ENCODE measurements at regions not wholly inside any gene's neighbourhood (a gene's known extent, or its start where the extent isn't known, plus 50 kb on each side); places are given as distances from the start of the nearest gene placed in this dataset.
"Not testable (repeated sequence)": the region's sequence is repeated elsewhere in the genome, so short reads cannot be mapped to it uniquely, and the experiment has no call there.

DNA sequence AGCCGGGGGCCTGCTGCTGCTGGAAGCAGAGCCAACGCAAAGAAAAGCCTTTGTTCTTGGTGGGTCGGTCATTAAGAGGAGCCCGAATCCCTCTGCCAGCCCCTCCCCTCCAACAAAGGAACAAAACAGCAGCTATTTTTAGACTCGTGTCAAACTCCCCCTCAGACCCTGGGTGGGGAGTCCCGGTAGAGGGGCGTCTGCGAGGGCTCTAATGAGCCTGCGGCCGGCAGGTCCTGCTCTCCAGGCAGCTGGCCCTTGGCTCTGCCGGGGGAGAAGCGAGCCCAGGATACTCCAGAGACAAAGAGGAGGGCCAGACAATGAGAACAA, 114.0 kb downstream of the LHX2 start:
- Mint-ChIP-seq H3K4me1 (ENCODE audit: unreplicated experiment) (peaks cover 6% of the 10 kb centered on the region), H3K36me3 (ENCODE audit: unreplicated experiment) (no peaks in the 10 kb centered on the region), H3K9me3 (ENCODE audit: unreplicated experiment) (no peaks in the 10 kb centered on the region), H3K27me3 (ENCODE audit: unreplicated experiment) (peaks cover 7% of the 10 kb centered on the region), H3K27ac (ENCODE audit: unreplicated experiment) (no peak overlapping the region), H3K4me3 (ENCODE audit: unreplicated experiment) (no peak overlapping the region)
- TF ChIP-seq, protein P1, sequence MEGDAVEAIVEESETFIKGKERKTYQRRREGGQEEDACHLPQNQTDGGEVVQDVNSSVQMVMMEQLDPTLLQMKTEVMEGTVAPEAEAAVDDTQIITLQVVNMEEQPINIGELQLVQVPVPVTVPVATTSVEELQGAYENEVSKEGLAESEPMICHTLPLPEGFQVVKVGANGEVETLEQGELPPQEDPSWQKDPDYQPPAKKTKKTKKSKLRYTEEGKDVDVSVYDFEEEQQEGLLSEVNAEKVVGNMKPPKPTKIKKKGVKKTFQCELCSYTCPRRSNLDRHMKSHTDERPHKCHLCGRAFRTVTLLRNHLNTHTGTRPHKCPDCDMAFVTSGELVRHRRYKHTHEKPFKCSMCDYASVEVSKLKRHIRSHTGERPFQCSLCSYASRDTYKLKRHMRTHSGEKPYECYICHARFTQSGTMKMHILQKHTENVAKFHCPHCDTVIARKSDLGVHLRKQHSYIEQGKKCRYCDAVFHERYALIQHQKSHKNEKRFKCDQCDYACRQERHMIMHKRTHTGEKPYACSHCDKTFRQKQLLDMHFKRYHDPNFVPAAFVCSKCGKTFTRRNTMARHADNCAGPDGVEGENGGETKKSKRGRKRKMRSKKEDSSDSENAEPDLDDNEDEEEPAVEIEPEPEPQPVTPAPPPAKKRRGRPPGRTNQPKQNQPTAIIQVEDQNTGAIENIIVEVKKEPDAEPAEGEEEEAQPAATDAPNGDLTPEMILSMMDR (IDR thresholded peaks at IDR 0.05): no peak
- no peak for DNase-seq (ENCODE audit: extremely low spot score, unreplicated experiment)

DNA sequence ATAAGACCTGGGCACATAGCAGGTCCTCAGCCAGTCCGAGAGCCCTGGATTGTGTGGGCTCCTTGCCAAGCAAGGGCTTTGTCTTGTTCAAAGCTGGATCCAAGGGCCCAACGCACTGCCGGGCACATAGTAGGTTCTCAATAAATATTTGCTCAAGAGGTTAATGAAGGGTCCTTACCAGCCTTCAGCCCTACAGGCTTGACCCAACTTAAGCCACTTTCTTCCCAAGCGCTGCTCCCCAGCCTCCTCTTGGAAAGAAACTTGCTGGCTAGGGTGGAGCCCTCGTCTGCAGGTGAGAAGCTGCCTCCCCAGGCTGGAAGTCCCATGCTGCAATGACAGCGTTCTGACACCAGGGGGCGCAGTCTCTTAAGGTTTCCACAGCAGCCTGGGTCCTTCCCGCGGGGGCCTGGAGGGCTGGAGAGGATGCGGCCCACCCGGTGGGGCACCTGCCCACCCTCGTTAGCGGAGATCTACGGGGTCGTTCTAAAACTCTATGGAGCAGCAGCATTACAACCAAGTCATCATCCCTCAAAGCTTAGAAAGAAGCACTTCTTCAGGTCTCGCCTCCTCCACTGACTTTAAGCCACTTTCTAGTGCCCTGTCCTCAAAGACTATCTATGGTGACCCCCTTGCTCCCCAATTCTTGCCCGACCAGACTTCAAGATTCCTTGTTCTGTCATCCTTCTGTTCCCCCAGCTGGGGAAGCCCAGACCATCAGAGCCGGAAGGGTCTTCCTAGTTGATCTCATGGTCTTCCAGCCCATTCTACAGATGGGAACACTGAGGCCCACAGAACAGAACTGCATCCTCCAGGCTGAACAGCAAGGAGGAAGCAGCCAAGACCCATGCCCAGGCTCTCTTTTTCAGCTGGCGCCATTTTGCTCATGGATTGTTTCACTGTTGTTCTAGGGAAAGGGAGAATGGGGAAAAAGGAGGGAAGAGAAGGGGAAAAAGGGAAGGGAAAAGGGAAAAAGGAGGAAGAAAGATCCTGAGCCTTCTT, 115.4 kb downstream of the LHX2 start:
- Mint-ChIP-seq H3K9me3 (ENCODE audit: unreplicated experiment) (no peaks in the 10 kb centered on the region), H3K4me1 (ENCODE audit: unreplicated experiment) (peaks cover 19% of the 10 kb centered on the region), H3K4me3 (ENCODE audit: unreplicated experiment) (no peak overlapping the region), H3K36me3 (ENCODE audit: unreplicated experiment) (no peaks in the 10 kb centered on the region), H3K27ac (ENCODE audit: unreplicated experiment) (no peak overlapping the region), H3K27me3 (ENCODE audit: unreplicated experiment) (peaks cover 7% of the 10 kb centered on the region)
- TF ChIP-seq, protein P1 (IDR thresholded peaks at IDR 0.05): peak; percentile 99
- peak; percentile 89 for DNase-seq (ENCODE audit: extremely low spot score, unreplicated experiment)

DNA sequence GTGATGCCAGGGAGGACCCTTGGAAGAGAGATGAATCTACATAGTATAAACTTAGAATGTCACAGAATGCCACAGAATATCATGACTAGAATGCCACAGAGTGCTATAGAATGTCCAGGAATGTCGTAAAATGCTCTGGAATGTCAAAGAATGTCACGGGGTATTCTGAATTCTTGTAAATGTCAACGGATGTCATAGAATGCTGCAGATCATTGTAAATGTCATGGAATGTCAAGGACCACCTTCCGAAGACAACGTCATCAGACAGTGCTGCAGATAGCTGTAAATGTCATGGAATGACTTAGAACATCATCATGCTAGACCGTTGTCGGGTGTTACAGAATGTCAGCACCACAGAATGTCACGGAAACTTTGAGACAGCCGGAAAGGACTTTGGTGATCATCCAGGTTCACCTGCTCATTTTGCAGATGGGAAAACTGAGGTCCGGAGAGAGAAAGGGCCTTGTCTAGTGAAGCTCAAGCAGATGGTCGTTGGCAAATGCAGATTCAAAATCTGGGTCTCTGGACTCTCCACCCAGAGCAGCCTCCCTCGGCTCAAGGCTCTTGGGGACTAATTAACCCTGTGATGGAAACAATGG, 117.1 kb downstream of the LHX2 start:
- H3K27ac Mint-ChIP-seq (ENCODE audit: unreplicated experiment): no peak overlapping the region

GRCh38 chr9:124130277-124131075, 118.9 kb downstream of the LHX2 start:
- no peak for DNase-seq (ENCODE audit: extremely low spot score, unreplicated experiment)
- H3K4me3 Mint-ChIP-seq (ENCODE audit: unreplicated experiment): no peak overlapping the region
- TF ChIP-seq, protein P1 (IDR thresholded peaks at IDR 0.05): no peak
- H3K27ac Mint-ChIP-seq (ENCODE audit: unreplicated experiment): no peak overlapping the region
- H3K9me3 Mint-ChIP-seq (ENCODE audit: unreplicated experiment): no peaks in the 10 kb centered on the region
- H3K4me1 Mint-ChIP-seq (ENCODE audit: unreplicated experiment): peaks cover 24% of the 10 kb centered on the region
- no peaks in the 10 kb centered on the region for H3K27me3 Mint-ChIP-seq (ENCODE audit: unreplicated experiment)
- H3K36me3 Mint-ChIP-seq (ENCODE audit: unreplicated experiment): no peaks in the 10 kb centered on the region

More for the DNA sequence above, 117.1 kb downstream of the LHX2 start:
- Mint-ChIP-seq H3K36me3 (ENCODE audit: unreplicated experiment) (no peaks in the 10 kb centered on the region), H3K27me3 (ENCODE audit: unreplicated experiment) (peaks cover 3% of the 10 kb centered on the region), H3K9me3 (ENCODE audit: unreplicated experiment) (no peaks in the 10 kb centered on the region), H3K4me3 (ENCODE audit: unreplicated experiment) (no peak overlapping the region), H3K4me1 (ENCODE audit: unreplicated experiment) (peaks cover 24% of the 10 kb centered on the region)
- TF ChIP-seq, protein P1 (IDR thresholded peaks at IDR 0.05): no peak
- DNase-seq (ENCODE audit: extremely low spot score, unreplicated experiment): no peak

DNA sequence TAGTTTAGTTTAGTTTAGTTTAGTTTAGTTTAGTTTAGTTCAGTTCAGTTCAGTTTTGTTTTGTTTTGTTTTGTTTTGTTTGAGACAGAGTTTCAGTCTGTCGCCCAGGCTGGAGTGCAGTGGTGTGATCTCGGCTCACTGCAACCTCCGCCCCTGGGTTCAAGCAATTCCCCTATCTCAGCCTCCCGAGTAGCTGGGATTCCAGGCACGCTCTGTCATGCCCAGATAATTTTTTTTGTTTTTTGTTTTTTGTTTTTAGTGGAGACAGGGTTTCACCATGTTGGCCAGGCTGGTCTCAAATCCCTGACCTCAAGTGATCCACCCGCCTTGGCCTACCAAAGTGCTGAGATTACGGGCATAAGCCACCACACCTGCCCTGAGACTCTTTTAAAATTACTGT, 120.0 kb downstream of the LHX2 start:
- H3K9me3 Mint-ChIP-seq (ENCODE audit: unreplicated experiment); H3K36me3 Mint-ChIP-seq (ENCODE audit: unreplicated experiment); DNase-seq (ENCODE audit: extremely low spot score, unreplicated experiment); H3K27me3 Mint-ChIP-seq (ENCODE audit: unreplicated experiment); H3K27ac Mint-ChIP-seq (ENCODE audit: unreplicated experiment); H3K4me3 Mint-ChIP-seq (ENCODE audit: unreplicated experiment): not testable (repeated sequence)
- H3K4me1 Mint-ChIP-seq (ENCODE audit: unreplicated experiment): peaks cover 24% of the 10 kb centered on the region

All from osteocyte (in vitro differentiated cells).